ENCODE measurements at regions not wholly inside any gene's neighbourhood (a gene's known extent, or its start where the extent isn't known, plus 50 kb on each side); places are given as distances from the start of the nearest gene placed in this dataset.

DNA sequence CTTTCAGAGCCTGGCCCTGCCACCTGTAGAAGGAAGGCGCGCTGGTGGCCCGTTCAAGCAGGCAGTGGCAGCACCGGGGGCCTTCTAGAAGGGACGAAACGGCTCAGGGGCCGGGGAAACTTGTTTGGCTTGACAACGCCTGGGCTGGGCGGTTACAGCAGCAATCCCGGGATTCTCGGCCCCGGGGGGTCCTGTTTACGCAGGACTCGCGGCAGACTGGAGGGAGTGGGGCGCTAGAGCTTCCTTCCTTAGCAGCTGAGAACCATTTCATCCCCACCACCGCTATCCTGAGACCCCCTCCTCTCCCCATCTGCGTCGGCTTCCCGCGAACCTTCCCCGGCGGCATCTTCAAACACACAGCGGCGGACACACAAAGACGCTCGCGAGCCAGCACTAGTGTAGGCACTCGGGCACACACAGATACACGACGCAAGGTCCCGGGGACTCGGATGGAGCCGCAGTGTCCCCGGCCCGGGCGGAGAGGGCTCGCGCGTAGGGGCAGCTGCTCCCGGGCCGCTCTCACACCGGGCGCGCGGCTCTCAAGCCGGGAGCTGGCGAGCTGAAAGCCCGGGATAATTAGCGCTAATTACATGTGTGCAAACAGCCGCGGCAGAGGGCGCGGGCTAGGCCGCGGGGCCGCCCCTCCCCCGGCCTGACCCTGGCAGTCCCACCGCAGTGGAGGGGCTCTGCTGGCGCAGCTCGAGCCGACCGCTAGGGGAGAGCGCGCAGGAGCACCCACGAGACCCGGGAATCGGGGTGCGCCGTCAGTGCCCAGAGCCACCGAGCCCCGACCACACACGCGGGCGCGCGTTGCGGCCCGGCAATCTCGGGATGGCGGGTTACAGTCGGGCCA lies 271.4 kb downstream of the FOXD2 start:
- Mint-ChIP-seq H3K27me3 (peaks cover 43 to 47% of the 10 kb centered on the region in 2 donors), H3K4me1 (ENCODE audit: low read depth in 2 of 2) (peaks cover 0 to 3% of the 10 kb centered on the region in 2 donors), H3K4me3 (no peak overlapping the region), H3K36me3 (no peaks in the 10 kb centered on the region), H3K9me3 (no peaks in the 10 kb centered on the region), H3K27ac (no peak overlapping the region)
- ATAC-seq, result no peak
- no peak for DNase-seq (ENCODE audit: low spot score)

- ATAC-seq, result no peak
- Mint-ChIP-seq H3K4me1 (ENCODE audit: low read depth in 2 of 2) (peaks cover 0 to 3% of the 10 kb centered on the region in 2 donors), H3K36me3 (no peaks in the 10 kb centered on the region), H3K4me3 (no peak overlapping the region), H3K9me3 (no peaks in the 10 kb centered on the region), H3K27me3 (peaks cover 43 to 49% of the 10 kb centered on the region in 2 donors), H3K27ac (no peak overlapping the region)
- no peak for DNase-seq (ENCODE audit: low spot score)
These were observed 272.0 kb downstream of the FOXD2 start for GRCh38 chr1:47709872-47710231.

- H3K4me1 Mint-ChIP-seq (ENCODE audit: low read depth in 2 of 2), result peaks cover 0 to 3% of the 10 kb centered on the region in 2 donors
- H3K4me3 Mint-ChIP-seq, result no peak overlapping the region
- no peaks in the 10 kb centered on the region for H3K9me3 Mint-ChIP-seq
- no peaks in the 10 kb centered on the region for H3K36me3 Mint-ChIP-seq
- peaks cover 46 to 49% of the 10 kb centered on the region in 2 donors for H3K27me3 Mint-ChIP-seq
- ATAC-seq (peak; percentile 74 to 87), DNase-seq (ENCODE audit: low spot score) (peak; percentile 72)
- no peak overlapping the region for H3K27ac Mint-ChIP-seq
These were observed 272.7 kb downstream of the FOXD2 start for GRCh38 chr1:47710329-47711071.
